ENCODE measurements at regions not wholly inside any gene's neighbourhood (a gene's known extent, or its start where the extent isn't known, plus 50 kb on each side); places are given as distances from the start of the nearest gene placed in this dataset.

GRCh38 chr2:212945526-212945925 is 205.9 kb downstream of the IKZF2 start:
- Histone ChIP-seq H3K27me3 (no peaks in the 10 kb centered on the region), H3K9me3 (no peaks in the 10 kb centered on the region), H3K36me3 (no peaks in the 10 kb centered on the region), H3K4me3 (no peak overlapping the region), H3K4me1 (no peaks in the 10 kb centered on the region), H3K27ac (no peak overlapping the region)
- no peak for ATAC-seq
- intact Hi-C loops (cut with DNase I), result no loop called here
- DNase-seq, result no peak
- TF ChIP-seq CTCF (IDR thresholded peaks at IDR 0.05), result no peak

- Histone ChIP-seq H3K4me1 (no peaks in the 10 kb centered on the region), H3K4me3 (no peak overlapping the region), H3K36me3 (no peaks in the 10 kb centered on the region), H3K27me3 (no peaks in the 10 kb centered on the region), H3K9me3 (no peaks in the 10 kb centered on the region), H3K27ac (no peak overlapping the region)
- intact Hi-C loops (cut with DNase I), result no loop called here
- no peak for TF ChIP-seq CTCF (IDR thresholded peaks at IDR 0.05)
- no peak for ATAC-seq
- DNase-seq, result no peak
Measured at GRCh38 chr2:212943351-212943750, 208.1 kb downstream of the IKZF2 start.

- Histone ChIP-seq H3K27ac (no peak overlapping the region), H3K4me3 (no peak overlapping the region), H3K9me3 (no peaks in the 10 kb centered on the region), H3K27me3 (no peaks in the 10 kb centered on the region), H3K36me3 (no peaks in the 10 kb centered on the region), H3K4me1 (no peaks in the 10 kb centered on the region)
- ATAC-seq, result no peak
- no peak for DNase-seq
- no peak for TF ChIP-seq CTCF (IDR thresholded peaks at IDR 0.05)
- intact Hi-C loops (cut with DNase I), result no loop called here
Measured at GRCh38 chr2:212941361-212941760, 210.1 kb downstream of the IKZF2 start.

- Histone ChIP-seq H3K4me3 (no peak overlapping the region), H3K9me3 (no peaks in the 10 kb centered on the region), H3K4me1 (no peaks in the 10 kb centered on the region), H3K27ac (no peak overlapping the region), H3K36me3 (no peaks in the 10 kb centered on the region), H3K27me3 (no peaks in the 10 kb centered on the region)
- intact Hi-C loops (cut with DNase I), result no loop called here
- ATAC-seq (peak; percentile 80), DNase-seq (no peak)
- no peak for TF ChIP-seq CTCF (IDR thresholded peaks at IDR 0.05)
Measured at GRCh38 chr2:212940816-212941215, 210.6 kb downstream of the IKZF2 start.

- intact Hi-C loops (cut with DNase I), result no loop called here
- no peaks in the 10 kb centered on the region for H3K27me3 ChIP-seq
- H3K9me3 ChIP-seq, result no peaks in the 10 kb centered on the region
- DNase-seq (peak; percentile 65), ATAC-seq (peak; percentile 76)
- no peak for TF ChIP-seq CTCF (IDR thresholded peaks at IDR 0.05)
- H3K4me3 ChIP-seq, result no peak overlapping the region
- no peak overlapping the region for H3K27ac ChIP-seq
- no peaks in the 10 kb centered on the region for H3K36me3 ChIP-seq
- H3K4me1 ChIP-seq, result no peaks in the 10 kb centered on the region
Measured at GRCh38 chr2:212939777-212940531, 211.5 kb downstream of the IKZF2 start.

Data from upper lobe of right lung (tissue), 1 donor.